Neural progenitor cell (in vitro differentiated cells): ENCODE measurements at regions not wholly inside any gene's neighbourhood (a gene's known extent, or its start where the extent isn't known, plus 50 kb on each side); places are given as distances from the start of the nearest gene placed in this dataset.

ENCODE experiments used
- EZH2 ChIP-seq: fragments of 200-600 bp; sonication (generic); IDR thresholded peaks from 2 replicates; pipeline ENCODE4 v1.6.1; 2017; ENCODE audit warnings: antibody characterized with exemption, mild to moderate bottlenecking, moderate library complexity
- EZH2phosphoT487 ChIP-seq: fragments of 200-600 bp; sonication (generic); IDR thresholded peaks from 2 replicates; pipeline ENCODE4 v1.6.1; 2017; ENCODE audit warnings: antibody characterized with exemption
- TF ChIP-seq, protein P1 (sequence below): fragments of 200-600 bp; sonication (generic); IDR thresholded peaks from 2 replicates; pipeline ENCODE4 v1.5.1; 2017; ENCODE audit warnings: antibody characterized with exemption, mild to moderate bottlenecking

DNA sequence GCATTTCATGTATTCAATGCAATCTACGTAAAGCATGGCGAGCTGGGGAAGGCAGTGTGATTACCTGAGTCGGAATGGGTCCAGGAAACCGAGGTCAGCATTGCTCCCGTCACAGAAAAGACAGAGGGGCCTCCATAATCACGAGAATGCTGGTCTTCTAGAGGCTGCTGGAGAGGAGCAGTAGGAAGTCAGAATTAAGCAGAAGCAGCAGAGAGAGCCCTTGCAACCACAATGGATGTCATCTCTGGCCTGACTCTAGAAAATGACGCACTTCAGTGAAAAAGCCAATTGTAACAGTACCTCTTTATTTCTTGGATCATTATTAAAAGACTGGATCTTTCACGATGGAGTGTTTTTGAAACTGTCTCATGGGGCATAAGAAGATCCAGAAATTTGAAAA lies 69.5 kb upstream of the FOXN3 start:
- TF ChIP-seq, protein P1, sequence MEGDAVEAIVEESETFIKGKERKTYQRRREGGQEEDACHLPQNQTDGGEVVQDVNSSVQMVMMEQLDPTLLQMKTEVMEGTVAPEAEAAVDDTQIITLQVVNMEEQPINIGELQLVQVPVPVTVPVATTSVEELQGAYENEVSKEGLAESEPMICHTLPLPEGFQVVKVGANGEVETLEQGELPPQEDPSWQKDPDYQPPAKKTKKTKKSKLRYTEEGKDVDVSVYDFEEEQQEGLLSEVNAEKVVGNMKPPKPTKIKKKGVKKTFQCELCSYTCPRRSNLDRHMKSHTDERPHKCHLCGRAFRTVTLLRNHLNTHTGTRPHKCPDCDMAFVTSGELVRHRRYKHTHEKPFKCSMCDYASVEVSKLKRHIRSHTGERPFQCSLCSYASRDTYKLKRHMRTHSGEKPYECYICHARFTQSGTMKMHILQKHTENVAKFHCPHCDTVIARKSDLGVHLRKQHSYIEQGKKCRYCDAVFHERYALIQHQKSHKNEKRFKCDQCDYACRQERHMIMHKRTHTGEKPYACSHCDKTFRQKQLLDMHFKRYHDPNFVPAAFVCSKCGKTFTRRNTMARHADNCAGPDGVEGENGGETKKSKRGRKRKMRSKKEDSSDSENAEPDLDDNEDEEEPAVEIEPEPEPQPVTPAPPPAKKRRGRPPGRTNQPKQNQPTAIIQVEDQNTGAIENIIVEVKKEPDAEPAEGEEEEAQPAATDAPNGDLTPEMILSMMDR = no peak
- no peak for TF ChIP-seq EZH2phosphoT487
- TF ChIP-seq EZH2 = no peak
